NCI-H2227 (cell line): ENCODE measurements at regions not wholly inside any gene's neighbourhood (a gene's known extent, or its start where the extent isn't known, plus 50 kb on each side); places are given as distances from the start of the nearest gene placed in this dataset.
"Not testable (repeated sequence)": the region's sequence is repeated elsewhere in the genome, so short reads cannot be mapped to it uniquely, and the experiment has no call there.

ENCODE experiments used
- DNase-seq: peaks from one replicate; lab custom pipeline; 2025; ENCODE audit not compliant: unreplicated experiment; lab: John Stamatoyannopoulos, UW

DNA sequence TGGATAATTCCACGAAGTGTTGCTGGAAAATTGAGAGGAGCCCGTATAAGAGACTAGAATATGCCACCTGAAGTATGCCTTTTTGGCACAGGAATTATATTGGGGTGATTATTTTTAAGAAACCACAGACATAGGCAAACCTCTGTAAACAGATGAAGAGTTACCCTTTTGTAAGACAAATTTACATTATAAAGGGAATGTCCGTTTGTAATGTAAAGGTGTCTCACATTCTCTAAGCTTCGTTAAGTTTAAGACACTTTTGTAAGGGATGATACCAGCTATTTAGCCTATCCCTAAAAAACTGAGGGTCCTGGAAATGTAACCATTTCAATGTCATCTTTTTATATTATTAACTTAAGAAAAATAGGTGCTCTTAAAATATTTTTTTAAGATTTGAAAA lies 432.8 kb upstream of the SYT4 start:
- DNase-seq = no peak

- DNase-seq = peak; percentile 15
Observed at GRCh38 chr18:43714343-43715010, 437.2 kb upstream of the SYT4 start.

DNA sequence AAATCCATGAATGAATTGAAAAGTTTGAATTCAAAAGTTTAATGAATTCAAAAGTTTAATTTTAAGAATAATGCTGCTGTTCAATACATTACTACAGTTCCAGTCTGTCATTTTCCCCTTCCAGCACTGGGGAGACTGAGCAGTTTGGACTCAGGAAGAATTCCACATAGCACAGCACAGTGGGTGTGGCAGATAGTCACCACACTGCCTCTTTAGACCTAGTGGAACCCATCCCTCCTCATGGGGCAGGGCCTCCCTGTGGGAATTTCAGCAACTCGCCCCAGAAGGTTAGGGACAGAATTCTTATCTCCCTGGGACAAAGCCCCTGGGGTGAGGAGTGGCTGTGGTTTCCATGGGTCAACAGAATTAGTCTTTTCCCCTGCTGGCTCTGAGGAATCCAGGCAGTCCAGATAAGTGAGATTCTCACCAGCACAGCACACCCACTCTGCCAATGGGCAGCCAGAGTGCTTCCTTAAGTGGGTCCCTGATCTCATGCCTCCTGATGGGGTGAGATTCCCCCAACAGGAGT lies 442.0 kb upstream of the SYT4 start:
- no peak for DNase-seq

GRCh38 chr18:43720041-43720440 lies 442.8 kb upstream of the SYT4 start:
- DNase-seq = no peak

DNA sequence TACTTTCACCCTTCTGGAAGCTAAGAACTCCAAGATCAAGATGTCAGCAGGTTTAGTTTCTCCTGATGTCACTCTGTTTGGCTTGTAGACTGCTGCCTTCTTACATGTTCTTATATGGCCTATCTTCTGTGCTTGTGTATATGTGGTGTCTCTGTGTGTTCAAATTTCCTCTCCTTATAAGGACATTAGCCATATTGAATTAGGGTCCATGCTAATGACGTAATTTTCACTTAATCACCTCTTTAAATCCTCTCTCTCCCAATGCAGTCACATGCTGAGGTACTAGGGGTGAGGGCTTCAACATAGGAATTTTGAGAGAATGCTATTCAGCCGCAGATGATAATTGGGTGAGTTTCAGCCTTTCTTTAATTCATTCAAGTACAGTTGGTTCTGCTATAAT lies 458.3 kb upstream of the SYT4 start:
- DNase-seq = no peak

- DNase-seq = no peak
Observed at GRCh38 chr18:43744960-43745745, 467.9 kb upstream of the SYT4 start.

DNA sequence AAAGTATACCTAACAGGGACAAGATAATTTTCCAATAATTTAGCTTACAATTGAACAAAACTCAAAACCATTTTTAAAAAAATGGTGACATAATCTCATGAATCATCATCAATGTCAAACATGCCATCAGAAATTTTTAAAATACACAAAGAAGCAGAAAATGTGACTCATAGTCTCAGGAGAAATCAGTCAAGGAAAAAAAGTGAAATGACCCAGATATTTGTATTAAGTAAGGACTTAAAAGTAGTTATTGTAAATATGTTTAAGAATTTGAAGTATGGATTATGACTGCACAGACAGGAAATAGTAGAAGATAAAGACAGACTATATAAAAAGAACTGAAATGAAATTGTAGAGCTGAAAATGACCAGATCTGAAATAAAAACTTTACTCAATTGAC lies 473.9 kb upstream of the SYT4 start:
- DNase-seq = no peak

DNA sequence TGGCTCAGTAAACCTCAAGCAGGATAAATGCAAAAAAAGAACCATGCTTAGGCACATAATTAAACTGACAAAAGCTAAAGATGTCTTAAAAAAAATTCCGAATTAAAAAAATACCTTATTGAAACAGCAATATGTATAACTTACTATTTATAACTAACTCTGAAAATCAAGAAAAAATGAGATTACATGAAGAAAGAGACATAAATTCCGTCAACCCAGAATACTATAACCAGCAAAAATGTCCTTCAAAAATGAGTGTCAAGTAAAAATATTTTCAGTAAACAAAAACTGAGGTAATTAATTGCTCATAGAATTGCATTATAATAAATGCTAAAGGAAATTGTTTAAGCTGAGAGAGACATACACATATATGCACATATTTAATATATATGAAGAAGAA lies 474.5 kb upstream of the SYT4 start:
- no peak for DNase-seq

DNA sequence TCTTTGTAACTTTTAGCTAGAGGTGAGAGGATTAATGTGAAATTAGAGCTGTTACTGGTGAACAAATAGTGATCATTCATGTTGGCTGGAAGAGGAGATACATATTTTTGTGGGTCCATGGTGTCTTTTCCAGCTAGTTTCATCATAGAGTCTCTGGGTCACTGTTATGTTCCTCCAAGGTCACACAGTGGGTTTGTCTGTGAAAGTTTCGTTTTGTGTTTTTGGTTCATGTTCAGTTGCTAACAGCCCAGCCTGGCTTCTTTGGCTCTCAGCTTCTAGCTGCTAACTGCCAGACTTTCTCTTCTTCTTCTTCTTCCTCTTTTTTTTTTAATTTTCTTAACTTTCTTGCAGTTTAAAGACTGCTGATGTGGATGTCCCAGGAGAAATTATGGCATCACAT lies 480.0 kb upstream of the SYT4 start:
- DNase-seq = no peak

- DNase-seq = no peak
Observed at GRCh38 chr18:43758734-43759133, 481.4 kb upstream of the SYT4 start.

DNA sequence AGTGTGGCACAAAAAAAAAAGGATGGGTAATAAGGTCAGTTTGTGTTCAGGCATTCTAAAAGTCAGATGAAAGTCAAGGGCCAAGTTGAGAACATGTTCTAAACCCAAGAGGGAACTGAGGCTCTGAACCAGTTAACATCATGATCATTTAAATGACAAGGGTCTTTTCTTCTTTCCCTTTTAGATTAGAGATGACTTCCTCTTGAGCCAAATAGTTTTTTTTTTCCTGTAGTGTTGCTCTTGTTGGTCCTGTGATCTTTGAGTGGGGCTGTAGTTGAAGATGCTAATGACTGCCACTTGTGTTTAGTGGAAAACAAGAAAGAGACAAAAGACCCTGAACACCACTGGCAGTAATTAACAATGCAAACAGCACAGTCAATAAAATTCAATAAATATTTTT lies 482.7 kb upstream of the SYT4 start:
- no peak for DNase-seq

GRCh38 chr18:43772907-43773306 lies 495.6 kb upstream of the SYT4 start:
- DNase-seq = no peak

DNA sequence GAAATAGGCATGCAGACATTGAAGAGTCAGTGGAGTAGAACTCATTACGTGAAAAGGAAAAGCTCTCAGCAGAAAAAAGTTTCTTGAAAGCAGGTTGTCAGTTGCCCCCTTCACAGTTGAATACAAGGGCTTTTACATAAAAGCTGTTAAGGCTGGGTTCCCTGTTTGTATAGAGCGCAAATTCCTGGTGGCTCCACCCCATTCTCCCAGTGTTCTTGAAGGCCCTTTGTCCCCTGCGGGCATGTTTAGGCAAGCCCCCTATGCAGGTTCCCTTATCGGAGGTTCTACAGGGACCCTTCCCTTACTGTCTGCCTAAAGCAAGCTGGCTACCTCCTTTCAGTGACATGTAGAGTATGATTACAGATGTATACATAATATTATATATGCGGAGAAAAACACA lies 497.2 kb upstream of the SYT4 start:
- DNase-seq = no peak

- no peak for DNase-seq
Observed at GRCh38 chr18:43775591-43775990, 498.3 kb upstream of the SYT4 start.

DNA sequence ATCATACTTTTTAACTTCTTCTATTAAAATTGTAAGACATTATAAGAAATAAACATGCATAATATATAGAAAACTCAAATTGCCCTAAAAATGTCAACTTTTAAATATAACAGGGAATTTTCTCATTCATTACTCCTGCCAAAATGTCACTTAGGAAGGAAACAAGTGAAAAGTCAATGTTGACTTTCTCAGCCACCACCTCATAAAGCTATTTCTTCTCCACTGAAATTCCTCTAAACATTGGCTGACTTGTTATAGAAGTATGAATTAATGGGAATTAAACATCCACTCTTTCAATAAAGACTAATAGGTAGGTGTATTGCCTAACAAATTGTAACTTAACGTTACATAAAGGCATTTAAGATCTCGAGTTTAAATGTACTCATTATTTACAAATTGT lies 499.7 kb upstream of the SYT4 start:
- DNase-seq = no peak

GRCh38 chr18:43777636-43778304 lies 500.5 kb upstream of the SYT4 start:
- DNase-seq = peak; percentile 80

DNA sequence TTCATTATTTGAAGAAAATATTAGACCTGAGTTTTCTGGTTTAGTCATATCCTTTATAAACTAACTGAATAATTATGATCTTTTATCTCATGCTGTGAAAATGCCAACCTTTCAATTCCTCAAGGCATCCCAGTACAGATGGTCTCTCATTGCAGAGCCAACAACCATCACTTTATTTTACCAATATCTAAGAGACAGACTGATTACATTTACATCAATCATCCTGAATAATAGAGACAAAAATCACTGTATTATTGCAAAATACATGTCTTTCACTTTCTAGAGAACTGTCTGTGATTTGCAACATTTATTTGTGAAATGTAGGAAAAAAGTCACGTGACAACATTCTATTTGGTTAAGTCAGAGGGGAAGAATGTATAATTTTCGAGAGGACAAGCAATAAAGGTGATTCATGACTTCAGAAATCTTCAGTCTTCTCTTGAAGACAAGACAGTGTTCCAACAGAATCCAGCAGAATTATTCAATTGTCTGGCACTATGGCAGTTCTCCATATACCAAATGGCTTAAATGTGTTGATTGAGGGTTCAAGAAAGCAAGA lies 503.6 kb upstream of the SYT4 start:
- DNase-seq = no peak

GRCh38 chr18:43785158-43785557 lies 507.9 kb upstream of the SYT4 start:
- DNase-seq = no peak

DNA sequence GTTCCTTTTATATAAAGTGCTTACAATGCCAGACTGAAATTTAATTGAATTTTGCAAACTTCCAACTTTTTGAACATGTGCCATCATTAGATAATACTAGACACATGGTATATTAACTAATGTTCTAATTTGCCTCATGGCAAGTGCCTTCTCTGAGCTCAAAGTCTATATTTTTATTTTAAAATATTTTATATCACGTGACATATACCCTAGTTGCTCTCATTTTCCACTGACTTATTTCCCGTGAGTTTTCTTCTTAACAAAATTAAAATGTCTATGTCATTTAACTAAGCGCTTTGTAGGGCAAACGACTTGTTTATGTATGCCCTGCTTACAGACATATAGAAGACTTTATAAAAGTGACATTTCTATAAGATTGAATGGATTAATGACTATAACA lies 509.6 kb upstream of the SYT4 start:
- no peak for DNase-seq

DNA sequence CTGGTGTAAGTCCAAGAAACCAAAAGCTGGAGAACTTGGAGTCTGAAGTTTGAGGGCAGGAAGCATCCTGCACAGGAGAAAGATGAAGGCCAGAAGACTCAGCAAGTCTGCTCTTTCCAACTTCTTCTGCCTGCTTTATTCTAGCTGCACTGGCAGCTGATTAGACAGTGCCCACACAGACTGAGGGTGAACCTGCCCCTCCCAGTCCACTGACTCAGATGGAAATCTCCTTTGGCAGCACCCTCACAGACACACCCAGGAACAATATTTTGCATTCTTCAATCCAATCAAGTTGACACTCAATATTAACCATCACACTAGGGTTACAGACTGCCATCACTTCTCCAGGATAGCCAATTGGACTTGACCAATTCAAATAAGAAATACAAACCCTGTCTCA lies 510.4 kb upstream of the SYT4 start:
- DNase-seq = not testable (repeated sequence)

DNA sequence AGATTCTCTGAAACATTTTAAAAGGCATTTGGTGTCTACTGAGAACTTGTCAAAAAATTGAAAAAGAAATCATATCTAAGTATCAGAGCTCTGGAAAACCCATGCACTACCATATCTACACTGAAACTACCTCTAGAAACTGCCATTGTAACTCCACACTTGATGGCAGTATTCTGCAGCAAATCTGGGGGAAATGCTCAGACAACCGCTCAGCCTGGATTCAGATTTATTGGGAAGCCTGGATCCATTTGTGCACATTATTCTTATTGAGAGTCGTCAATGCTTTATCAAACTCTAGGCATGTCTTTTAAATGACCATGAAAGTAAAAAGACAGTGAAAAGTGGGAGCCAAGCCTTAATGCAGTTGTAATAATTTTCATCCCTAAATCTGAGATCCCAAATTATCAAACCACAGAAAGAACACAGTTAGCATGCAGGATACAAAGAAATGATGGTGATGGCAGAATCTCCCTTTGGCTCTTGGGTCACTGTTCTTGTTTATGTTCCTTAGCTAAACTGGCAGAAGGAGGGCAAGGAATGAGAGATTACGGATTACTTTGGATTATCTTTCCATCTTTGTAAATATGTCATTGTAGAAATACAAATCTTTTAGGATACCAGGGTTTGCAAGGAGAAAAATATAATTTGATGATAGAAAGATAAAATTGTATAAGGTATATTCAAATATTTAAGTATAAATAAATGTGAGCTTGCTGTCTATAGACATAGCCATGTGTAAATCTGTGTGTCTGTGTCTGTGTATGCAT lies 512.1 kb upstream of the SYT4 start:
- peak; percentile 33 for DNase-seq
